G401.6 (cell line): ENCODE measurements at regions not wholly inside any gene's neighbourhood (a gene's known extent, or its start where the extent isn't known, plus 50 kb on each side); places are given as distances from the start of the nearest gene placed in this dataset.

ENCODE experiments used
- FAIRE-seq: peaks from 2 replicates; lab custom pipeline; 2012; peaks lifted over from hg19 to GRCh38; lab: Jason Lieb, UNC

GRCh38 chr20:48358176-48359054 lies 469.4 kb downstream of the PREX1 start:
- FAIRE-seq = no peak

- no peak for FAIRE-seq
Measured at GRCh38 chr20:48357714-48358113, 470.1 kb downstream of the PREX1 start.

- FAIRE-seq = no peak
Measured at GRCh38 chr20:48354903-48355302, 472.9 kb downstream of the PREX1 start.

- FAIRE-seq = no peak
Measured at GRCh38 chr20:48354320-48354876, 473.4 kb downstream of the PREX1 start.

- FAIRE-seq = no peak
Measured at GRCh38 chr20:48352628-48353027, 475.2 kb downstream of the PREX1 start.

GRCh38 chr20:48352042-48352441 lies 475.8 kb downstream of the PREX1 start:
- no peak for FAIRE-seq

GRCh38 chr20:48350313-48350988 lies 477.3 kb downstream of the PREX1 start:
- no peak for FAIRE-seq

- FAIRE-seq = no peak
Measured at GRCh38 chr20:48349656-48350055, 478.1 kb downstream of the PREX1 start.

- no peak for FAIRE-seq
Measured at GRCh38 chr20:48348022-48348421, 479.8 kb downstream of the PREX1 start.

- FAIRE-seq = no peak
Measured at GRCh38 chr20:48342822-48343513, 484.8 kb downstream of the PREX1 start.

GRCh38 chr20:48340883-48341281 lies 486.9 kb downstream of the PREX1 start:
- no peak for FAIRE-seq

- no peak for FAIRE-seq
Measured at GRCh38 chr20:48339986-48340882, 487.6 kb downstream of the PREX1 start.

- FAIRE-seq = no peak
Measured at GRCh38 chr20:48339190-48339985, 488.4 kb downstream of the PREX1 start.

GRCh38 chr20:48338717-48339116 lies 489.1 kb downstream of the PREX1 start:
- FAIRE-seq = no peak

- FAIRE-seq = no peak
Measured at GRCh38 chr20:48336597-48336996, 491.2 kb downstream of the PREX1 start.

GRCh38 chr20:48335308-48336050 lies 492.3 kb downstream of the PREX1 start:
- FAIRE-seq = no peak

GRCh38 chr20:48333707-48334106 lies 494.1 kb downstream of the PREX1 start:
- no peak for FAIRE-seq

- FAIRE-seq = no peak
Measured at GRCh38 chr20:48332555-48332954, 495.2 kb downstream of the PREX1 start.

GRCh38 chr20:48331518-48332286 lies 496.1 kb downstream of the PREX1 start:
- FAIRE-seq = no peak
